H1 (cell line): ENCODE measurements at regions not wholly inside any gene's neighbourhood (a gene's known extent, or its start where the extent isn't known, plus 50 kb on each side); places are given as distances from the start of the nearest gene placed in this dataset.
A peak's percentile ranks its signal among the peaks of the same experiment; 100 is the strongest.
"Not testable (repeated sequence)": the region's sequence is repeated elsewhere in the genome, so short reads cannot be mapped to it uniquely, and the experiment has no call there.

ENCODE experiments used
- CTCF ChIA-PET: fragments of 300-600 bp; sonication (Branson Sonifier 250); formaldehyde crosslinking; loops from one replicate; lab custom pipeline; 2021; ENCODE audit not compliant: partially characterized antibody; lab: Charles Lee
- POLR2A ChIA-PET: fragments of 300-600 bp; sonication (Branson Sonifier 250); formaldehyde crosslinking; loops from one replicate; lab custom pipeline; 2021; ENCODE audit warnings: inconsistent platforms; ENCODE audit not compliant: partially characterized antibody; lab: Charles Lee
- DNase-seq, 2 experiments: peaks; one replicate each; pipeline versions ENCODE4 v3.0.0 to v3.0.0-alpha.2; 2010 to 2022; ENCODE audit warnings: low spot score in 2 of 2, low read depth in 1 of 2, mixed read lengths in 1 of 2
- FAIRE-seq: peaks from 2 replicates; lab custom pipeline; 2011; peaks lifted over from hg19 to GRCh38; lab: Jason Lieb, UNC
- H2AFZ ChIP-seq: 2 replicates; pipeline ENCODE4 v1.8.1; 2012; ENCODE audit warnings: low read length, inconsistent platforms
- H2AK5ac ChIP-seq: 2 replicates; pipeline ENCODE4 v1.6.1; 2013; ENCODE audit warnings: low read depth, low read length
- H2BK120ac ChIP-seq: replicated peaks from 2 replicates; pipeline ENCODE3; 2013; ENCODE audit warnings: low read depth, low read length, inconsistent platforms
- H2BK12ac ChIP-seq: 2 replicates; pipeline ENCODE4 v1.6.1; 2013; ENCODE audit warnings: low read depth, low read length
- H2BK15ac ChIP-seq: 2 replicates; pipeline ENCODE4 v1.6.1; 2013; ENCODE audit warnings: low read length
- H2BK20ac ChIP-seq: 2 replicates; pipeline ENCODE4 v1.6.1; 2013; ENCODE audit warnings: low read length
- H2BK5ac ChIP-seq: 2 replicates; pipeline ENCODE4 v1.6.1; 2013; ENCODE audit warnings: low read depth, low read length
- H3K14ac ChIP-seq: 2 replicates; pipeline ENCODE4 v1.6.1; 2013; ENCODE audit warnings: inconsistent platforms; ENCODE audit not compliant: insufficient read length
- H3K18ac ChIP-seq: 2 replicates; pipeline ENCODE4 v1.6.1; 2013; ENCODE audit warnings: low read length; ENCODE audit errors: extremely low read depth
- H3K23ac ChIP-seq: 2 replicates; pipeline ENCODE4 v1.6.1; 2013; ENCODE audit warnings: inconsistent platforms; ENCODE audit not compliant: insufficient read length
- H3K23me2 ChIP-seq: 2 replicates; pipeline ENCODE4 v1.6.1; 2013; ENCODE audit warnings: low read depth, low read length
- H3K27ac ChIP-seq: 2 replicates; pipeline ENCODE4 v1.6.1; 2011; ENCODE audit warnings: low read depth, low read length, inconsistent platforms
- H3K27me3 ChIP-seq, 4 experiments: replicated peaks in 1 of 4; 1 replicate in 1 of 4; 2 replicates in 3 of 4; pipeline versions ENCODE4 v1.6.1 to v1.8.1; 2011 to 2013; ENCODE audit warnings: low read length in 3 of 4, mild to moderate bottlenecking in 3 of 4, inconsistent platforms in 2 of 4, mixed read lengths in 2 of 4, moderate library complexity in 1 of 4; ENCODE audit not compliant: control insufficient read depth in 3 of 4, insufficient read depth in 3 of 4; ENCODE audit errors: extremely low read depth in 1 of 4
- H3K36me3 ChIP-seq, 4 experiments: 2 replicates each; pipeline versions ENCODE4 v1.6.1 to v1.8.1; 2011 to 2013; ENCODE audit warnings: mild to moderate bottlenecking in 4 of 4, low read length in 3 of 4, moderate library complexity in 2 of 4, control low read depth in 1 of 4, inconsistent platforms in 1 of 4; ENCODE audit not compliant: insufficient read depth in 4 of 4, control insufficient read depth in 2 of 4
- H3K4ac ChIP-seq: replicated peaks from 2 replicates; pipeline ENCODE3; 2013; ENCODE audit warnings: low read length, low read depth, mixed read lengths, inconsistent platforms; ENCODE audit not compliant: insufficient read length
- H3K4me1 ChIP-seq, 4 experiments: replicated peaks in 1 of 4; 1 replicate in 1 of 4; 2 replicates in 3 of 4; pipeline versions ENCODE4 v1.6.1 to v1.8.1; 2011 to 2013; ENCODE audit warnings: low read length in 3 of 4, inconsistent platforms in 2 of 4, mixed read lengths in 1 of 4; ENCODE audit not compliant: insufficient read depth in 4 of 4, control insufficient read depth in 3 of 4
- H3K4me2 ChIP-seq, 2 experiments: 2 replicates each; pipeline versions ENCODE4 v1.6.1 to v1.8.1; 2011 to 2013; ENCODE audit warnings: low read depth in 2 of 2, low read length in 2 of 2, control low read depth in 1 of 2, inconsistent platforms in 1 of 2, mild to moderate bottlenecking in 1 of 2; ENCODE audit not compliant: insufficient read depth in 1 of 2
- H3K4me3 ChIP-seq, 4 experiments: fragments of 200-600, 300-600 bp in 1 of 4; sonication (generic), shearing (Covaris generic), sonication (Bioruptor Twin) in 1 of 4; 2 replicates each; pipeline versions ENCODE4 v1.5.1 to v1.8.1; 2011 to 2016; ENCODE audit warnings: low read length in 4 of 4, low read depth in 3 of 4, control low read depth in 2 of 4, inconsistent platforms in 2 of 4, mild to moderate bottlenecking in 2 of 4, mixed read lengths in 1 of 4, moderate library complexity in 1 of 4; ENCODE audit not compliant: insufficient read depth in 2 of 4; ENCODE audit errors: extremely low read depth in 1 of 4
- H3K56ac ChIP-seq: replicated peaks from 2 replicates; pipeline ENCODE3; 2013; ENCODE audit warnings: low read depth, mild to moderate bottlenecking, mixed read lengths, low read length, inconsistent platforms; ENCODE audit not compliant: insufficient read length
- H3K79me1 ChIP-seq: 2 replicates; pipeline ENCODE4 v1.6.1; 2013; ENCODE audit warnings: low read depth, low read length, control low read depth
- H3K79me2 ChIP-seq, 2 experiments: 2 replicates each; pipeline versions ENCODE4 v1.6.1 to v1.8.1; 2012 to 2013; ENCODE audit warnings: low read length in 2 of 2, mild to moderate bottlenecking in 2 of 2, inconsistent platforms in 1 of 2; ENCODE audit not compliant: insufficient read depth in 2 of 2, control insufficient read depth in 1 of 2
- H3K9ac ChIP-seq, 4 experiments: replicated peaks in 1 of 4; 1 replicate in 1 of 4; 2 replicates in 3 of 4; pipeline versions ENCODE4 v1.6.1 to v1.8.1; 2011 to 2013; ENCODE audit warnings: low read depth in 3 of 4, low read length in 3 of 4, control low read depth in 2 of 4, mild to moderate bottlenecking in 2 of 4, moderate library complexity in 2 of 4, inconsistent platforms in 1 of 4; ENCODE audit errors: extremely low read depth in 1 of 4
- H3K9me3 ChIP-seq, 2 experiments: 2 replicates each; pipeline versions ENCODE4 v1.6.1 to v1.8.1; 2012 to 2013; ENCODE audit warnings: mild to moderate bottlenecking in 2 of 2, moderate library complexity in 2 of 2, control low read depth in 1 of 2, inconsistent platforms in 1 of 2, low read depth in 1 of 2, low read length in 1 of 2, mixed read lengths in 1 of 2; ENCODE audit not compliant: insufficient read depth in 2 of 2
- H4K20me1 ChIP-seq, 2 experiments: replicated peaks in 1 of 2; 2 replicates each; pipeline versions ENCODE3 to v1.8.1; 2011 to 2013; ENCODE audit warnings: inconsistent platforms in 2 of 2, low read length in 2 of 2, mild to moderate bottlenecking in 1 of 2; ENCODE audit not compliant: insufficient read depth in 2 of 2, control insufficient read depth in 1 of 2
- H4K5ac ChIP-seq: 2 replicates; pipeline ENCODE4 v1.6.1; 2013; ENCODE audit warnings: low read length, low read depth, mixed read lengths, inconsistent platforms; ENCODE audit not compliant: insufficient read length
- H4K8ac ChIP-seq: 2 replicates; pipeline ENCODE4 v1.8.0; 2013; ENCODE audit warnings: mild to moderate bottlenecking, moderate library complexity, low read length, inconsistent platforms; ENCODE audit not compliant: insufficient read depth; ENCODE audit errors: extremely low read depth
- H4K91ac ChIP-seq: replicated peaks from 2 replicates; pipeline ENCODE3; 2013; ENCODE audit warnings: low read length, mixed read lengths, inconsistent platforms; ENCODE audit not compliant: insufficient read length
- WGBS, 2 experiments: shearing (Covaris generic) in 1 of 2; methylation state at CpG; one replicate each; pipeline versions ENCODE4 v1.1.6 to v1.1.7; 2013 to 2015; ENCODE audit warnings: low lambda C conversion rate in 2 of 2, mixed read lengths in 2 of 2, inconsistent platforms in 1 of 2, low coverage in 1 of 2, missing lambda C conversion rate in 1 of 2; ENCODE audit not compliant: insufficient replicate concordance in 2 of 2, insufficient coverage in 1 of 2, insufficient read length in 1 of 2; ENCODE audit errors: extremely low coverage in 1 of 2, missing lambda C conversion rate in 1 of 2; 5-methylcytosine and 5-hydroxymethylcytosine counted together

- H3K27ac ChIP-seq, H3K4me1 ChIP-seq, H3K36me3 ChIP-seq, FAIRE-seq, H2BK12ac ChIP-seq, H2BK20ac ChIP-seq, H4K20me1 ChIP-seq, H2AK5ac ChIP-seq, H3K56ac ChIP-seq, H3K23me2 ChIP-seq, H3K79me2 ChIP-seq, H3K4me2 ChIP-seq, H2BK120ac ChIP-seq, H3K27me3 ChIP-seq, H3K79me1 ChIP-seq, DNase-seq, H4K5ac ChIP-seq, H3K4me3 ChIP-seq, H2BK5ac ChIP-seq, H3K4ac ChIP-seq, H4K91ac ChIP-seq, CTCF ChIA-PET, H3K18ac ChIP-seq, H3K14ac ChIP-seq, H3K23ac ChIP-seq, H4K8ac ChIP-seq, POLR2A ChIA-PET, H3K9ac ChIP-seq, H3K9me3 ChIP-seq, H2BK15ac ChIP-seq: not testable (repeated sequence)
- WGBS, 2 experiments: 83% methylated on average over 6 of the region's 6 CpGs; no CpG with 5 or more reads in 1 of the 2 experiments
- peak overlapping the region; percentile 92 for H2AFZ ChIP-seq
Observed at GRCh38 chr7:103211049-103211448, 62.1 kb upstream of the NAPEPLD start.

GRCh38 chr7:103199191-103199590 lies 50.3 kb upstream of the NAPEPLD start:
- H3K4ac ChIP-seq, H3K14ac ChIP-seq, H3K27ac ChIP-seq, H2BK120ac ChIP-seq, H3K23me2 ChIP-seq, H3K36me3 ChIP-seq, H2BK20ac ChIP-seq, H2AFZ ChIP-seq, H3K27me3 ChIP-seq, H3K4me3 ChIP-seq, H3K4me2 ChIP-seq, FAIRE-seq, H3K56ac ChIP-seq, H2BK15ac ChIP-seq, H2BK12ac ChIP-seq, H2AK5ac ChIP-seq, H4K5ac ChIP-seq, H3K79me1 ChIP-seq, H3K4me1 ChIP-seq, H4K20me1 ChIP-seq, H3K9me3 ChIP-seq, H4K91ac ChIP-seq, DNase-seq, H3K23ac ChIP-seq, POLR2A ChIA-PET, H3K79me2 ChIP-seq, H4K8ac ChIP-seq, CTCF ChIA-PET, H3K9ac ChIP-seq, H2BK5ac ChIP-seq, H3K18ac ChIP-seq: not testable (repeated sequence)
- WGBS, 2 experiments: 92% methylated on average over 3 of the region's 3 CpGs; no CpG with 5 or more reads in 1 of the 2 experiments
